HG02678 (cell line): ENCODE measurements at regions not wholly inside any gene's neighbourhood (a gene's known extent, or its start where the extent isn't known, plus 50 kb on each side); places are given as distances from the start of the nearest gene placed in this dataset.
"Not testable (repeated sequence)": the region's sequence is repeated elsewhere in the genome, so short reads cannot be mapped to it uniquely, and the experiment has no call there.

Source experiments
- ATAC-seq: cut with Tn5 transposase; IDR thresholded peaks from one replicate; pipeline ENCODE4 v1.9.1; 2021; ENCODE audit warnings: mild to moderate bottlenecking, moderate library complexity; ENCODE audit not compliant: unreplicated experiment

- ATAC-seq: not testable (repeated sequence)
Observed at GRCh38 chr2:87343347-87343746, 321.7 kb upstream of the PLGLB1 start.

- not testable (repeated sequence) for ATAC-seq
Observed at GRCh38 chr2:87345283-87345682, 323.6 kb upstream of the PLGLB1 start.

GRCh38 chr2:87348556-87348955 is 326.9 kb upstream of the PLGLB1 start:
- not testable (repeated sequence) for ATAC-seq

GRCh38 chr2:87349006-87349405 is 327.4 kb upstream of the PLGLB1 start:
- not testable (repeated sequence) for ATAC-seq

- not testable (repeated sequence) for ATAC-seq
Observed at GRCh38 chr2:87352178-87352934, 330.7 kb upstream of the PLGLB1 start.

- ATAC-seq: not testable (repeated sequence)
Observed at GRCh38 chr2:87353408-87353807, 331.8 kb upstream of the PLGLB1 start.

- ATAC-seq: not testable (repeated sequence)
Observed at GRCh38 chr2:87354102-87354501, 332.5 kb upstream of the PLGLB1 start.

GRCh38 chr2:87360250-87360649 is 338.6 kb upstream of the PLGLB1 start:
- ATAC-seq: not testable (repeated sequence)

GRCh38 chr2:87360927-87361326 is 339.3 kb upstream of the PLGLB1 start:
- not testable (repeated sequence) for ATAC-seq

GRCh38 chr2:87361805-87362204 is 340.2 kb upstream of the PLGLB1 start:
- ATAC-seq: not testable (repeated sequence)

GRCh38 chr2:87364379-87364778 is 342.7 kb upstream of the PLGLB1 start:
- ATAC-seq: not testable (repeated sequence)

- ATAC-seq: not testable (repeated sequence)
Observed at GRCh38 chr2:87365038-87365437, 343.4 kb upstream of the PLGLB1 start.

GRCh38 chr2:87386063-87386560 is 361.8 kb upstream of the PLGLB2 start:
- ATAC-seq: not testable (repeated sequence)

- ATAC-seq: not testable (repeated sequence)
Observed at GRCh38 chr2:87395784-87396183, 352.1 kb upstream of the PLGLB2 start.

- ATAC-seq: not testable (repeated sequence)
Observed at GRCh38 chr2:87396551-87397265, 351.2 kb upstream of the PLGLB2 start.

- ATAC-seq: not testable (repeated sequence)
Observed at GRCh38 chr2:87397276-87398065, 350.4 kb upstream of the PLGLB2 start.

GRCh38 chr2:87398567-87399305 is 349.2 kb upstream of the PLGLB2 start:
- ATAC-seq: not testable (repeated sequence)

- no peak for ATAC-seq
Observed at GRCh38 chr2:87401726-87402345, 346.1 kb upstream of the PLGLB2 start.

GRCh38 chr2:87403893-87404175 is 344.1 kb upstream of the PLGLB2 start:
- ATAC-seq: no peak
